ENCODE measurements at regions not wholly inside any gene's neighbourhood (a gene's known extent, or its start where the extent isn't known, plus 50 kb on each side); places are given as distances from the start of the nearest gene placed in this dataset.

DNA sequence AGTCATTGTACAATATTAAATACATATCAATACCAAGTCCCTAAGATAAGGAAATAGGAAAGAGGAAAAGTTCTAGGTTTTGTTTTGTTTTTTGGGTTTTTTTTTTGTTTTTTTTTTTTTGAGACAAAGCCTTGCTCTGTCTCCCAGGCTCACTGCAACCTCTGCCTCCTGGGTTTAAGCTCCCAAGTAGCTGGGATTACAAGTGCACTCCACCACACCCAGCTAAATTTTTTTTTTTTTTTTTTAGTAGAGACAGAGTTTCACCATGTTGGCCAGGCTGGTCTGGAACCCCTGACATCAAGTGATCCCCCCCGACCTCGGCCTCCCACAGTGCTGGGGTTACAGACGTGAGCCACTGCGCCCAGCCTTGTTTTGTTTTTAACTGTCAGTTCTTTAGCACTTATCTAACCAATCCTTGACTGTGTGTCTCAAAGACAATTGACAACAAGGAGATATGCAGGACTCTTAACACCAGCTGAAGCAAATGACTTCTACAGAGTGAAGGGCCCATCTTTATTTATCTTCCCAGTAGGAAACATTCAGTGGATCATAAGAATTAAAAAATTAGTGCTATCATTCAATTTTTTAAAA is 100.0 kb upstream of the RAP2B start:
- TF ChIP-seq CTCF (IDR thresholded peaks at IDR 0.05) (no peak), ZBTB33 (IDR thresholded peaks at IDR 0.05; ENCODE audit: borderline replicate concordance, low read depth) (no peak), MAX (IDR thresholded peaks at IDR 0.05; ENCODE audit: low read depth) (no peak), RCOR1 (IDR thresholded peaks at IDR 0.05; ENCODE audit: low read length) (no peak), EP300 (IDR thresholded peaks at IDR 0.05; ENCODE audit: borderline replicate concordance in 1 of 2, low read depth in 1 of 2, low read length in 1 of 2) (no peak), YY1 (IDR thresholded peaks at IDR 0.05; ENCODE audit: low read depth) (no peak), IRF3 (IDR thresholded peaks at IDR 0.05; ENCODE audit: low read depth, low read length) (no peak), USF1 (IDR thresholded peaks at IDR 0.05; ENCODE audit: borderline replicate concordance, low read depth) (no peak), RAD21 (IDR thresholded peaks at IDR 0.05; ENCODE audit: low read length) (no peak), JUND (IDR thresholded peaks at IDR 0.05) (no peak)

Measured in SK-N-SH (cell line).